A549 (cell line): ENCODE measurements at regions not wholly inside any gene's neighbourhood (a gene's known extent, or its start where the extent isn't known, plus 50 kb on each side); places are given as distances from the start of the nearest gene placed in this dataset.

Source experiments
- BHLHE40 ChIP-seq: IDR thresholded peaks from 2 replicates; pipeline ENCODE4 v1.6.1; 2012; ENCODE audit warnings: low read depth, low read length, inconsistent platforms
- CHD4 ChIP-seq: fragments of 200-600 bp; sonication (generic); IDR thresholded peaks from 2 replicates; pipeline ENCODE4 v1.6.1; 2016; ENCODE audit warnings: antibody characterized with exemption, mild to moderate bottlenecking, borderline replicate concordance
- CTCF ChIP-seq: fragments of >200 bp; sonication (Bioruptor Twin); formaldehyde crosslinking; IDR thresholded peaks from 3 replicates; pipeline ENCODE4 v1.5.1; 2016
- HMGXB4 ChIP-seq: fragments of 250-450 bp; sonication (Bioruptor Pico); IDR thresholded peaks from 2 replicates; pipeline ENCODE4 v1.5.0; 2021; ENCODE audit warnings: mild to moderate bottlenecking, moderate library complexity, borderline replicate concordance
- JUN ChIP-seq, 2 experiments: fragments of >200 bp; sonication (Bioruptor Twin); formaldehyde crosslinking; IDR thresholded peaks; 2 replicates in 1 of 2; 3 replicates in 1 of 2; pipeline ENCODE4 v1.6.1; 2016 to 2017
- MAFK ChIP-seq: fragments of 450-650 bp; IDR thresholded peaks from 2 replicates; pipeline ENCODE4 v1.6.1; 2014; ENCODE audit not compliant: partially characterized antibody
- PHF8 ChIP-seq: fragments of 200-600 bp; sonication (generic); IDR thresholded peaks from 2 replicates; pipeline ENCODE4 v1.6.1; 2016; ENCODE audit warnings: low read depth, mild to moderate bottlenecking, antibody characterized with exemption, moderate library complexity, borderline replicate concordance
- ZFP36 ChIP-seq: fragments of 450-650 bp; IDR thresholded peaks from 2 replicates; pipeline ENCODE4 v1.6.1; 2014; ENCODE audit warnings: borderline replicate concordance; ENCODE audit not compliant: partially characterized antibody

GRCh38 chr7:110397927-110398660, 692.8 kb upstream of the LRRN3 start:
- TF ChIP-seq CTCF, result no peak
- no peak for TF ChIP-seq BHLHE40
- no peak for TF ChIP-seq JUN (IDR thresholded peaks at IDR 0.05)
- no peak for TF ChIP-seq HMGXB4 (CRISPR knock-in tag)
- TF ChIP-seq ZFP36, result no peak
- no peak for TF ChIP-seq PHF8
- TF ChIP-seq CHD4, result no peak
- no peak for TF ChIP-seq MAFK
